ENCODE measurements at regions not wholly inside any gene's neighbourhood (a gene's known extent, or its start where the extent isn't known, plus 50 kb on each side); places are given as distances from the start of the nearest gene placed in this dataset.

DNA sequence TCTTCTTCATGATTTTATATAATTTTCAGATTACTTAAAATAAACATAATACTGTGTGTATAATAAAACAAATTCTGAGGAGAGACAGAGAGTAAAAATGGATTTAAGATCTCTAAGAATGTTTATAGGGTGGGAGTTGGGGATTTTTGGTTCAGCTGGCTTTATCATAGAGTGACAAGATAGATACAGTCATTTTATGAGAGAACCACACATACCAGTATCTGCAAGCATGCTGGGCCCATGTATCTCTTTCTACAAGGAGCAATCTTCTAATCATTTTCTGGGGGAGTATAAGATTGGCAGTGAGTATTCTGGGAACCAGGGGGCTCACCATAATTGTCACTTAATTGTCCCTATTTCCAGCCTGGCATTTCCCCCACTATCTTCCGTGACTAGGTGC, 64.3 kb upstream of the DUSP10 start:
- Histone ChIP-seq H3K4me2 (ENCODE audit: insufficient read depth in 1 of 2, low read depth in 2 of 2, low read length in 2 of 2) (no peak overlapping the region), H3K4me3 (ENCODE audit: extremely low read depth in 1 of 4, insufficient read depth in 2 of 4, low read depth in 3 of 4, low read length in 4 of 4) (no peak overlapping the region), H2BK5ac (ENCODE audit: low read depth, low read length) (no peak overlapping the region), H2BK15ac (ENCODE audit: low read length) (no peak overlapping the region), H3K79me2 (ENCODE audit: control insufficient read depth in 1 of 2, insufficient read depth in 2 of 2, low read length in 2 of 2) (no peaks in the 10 kb centered on the region), H3K9ac (replicated peaks in 1 of 4; ENCODE audit: extremely low read depth in 1 of 4, low read depth in 3 of 4, low read length in 3 of 4) (no peak overlapping the region), H3K23ac (ENCODE audit: insufficient read length) (no peak overlapping the region), H3K27me3 (replicated peaks in 1 of 4; ENCODE audit: control insufficient read depth in 3 of 4, extremely low read depth in 1 of 4, insufficient read depth in 3 of 4, low read length in 3 of 4) (no peaks in the 10 kb centered on the region), H3K9me3 (ENCODE audit: insufficient read depth in 2 of 2, low read depth in 1 of 2, low read length in 1 of 2) (no peaks in the 10 kb centered on the region), H3K56ac (replicated peaks; ENCODE audit: insufficient read length, low read depth, low read length) (no peak overlapping the region), H3K18ac (ENCODE audit: extremely low read depth, low read length) (no peak overlapping the region), H2BK12ac (ENCODE audit: low read depth, low read length) (no peak overlapping the region), H4K8ac (ENCODE audit: extremely low read depth, insufficient read depth, low read length) (no peak overlapping the region), H3K79me1 (ENCODE audit: low read depth, low read length) (no peaks in the 10 kb centered on the region), H3K27ac (ENCODE audit: low read depth, low read length) (no peak overlapping the region), H2AK5ac (ENCODE audit: low read depth, low read length) (no peak overlapping the region), H3K4me1 (replicated peaks in 1 of 4; ENCODE audit: control insufficient read depth in 3 of 4, insufficient read depth in 4 of 4, low read length in 3 of 4) (no peaks in the 10 kb centered on the region), H4K20me1 (replicated peaks in 1 of 2; ENCODE audit: control insufficient read depth in 1 of 2, insufficient read depth in 2 of 2, low read length in 2 of 2) (no peaks in the 10 kb centered on the region), H4K91ac (replicated peaks; ENCODE audit: insufficient read length, low read length) (no peak overlapping the region), H3K14ac (ENCODE audit: insufficient read length) (no peak overlapping the region), H2AFZ (ENCODE audit: low read length) (no peak overlapping the region), H3K36me3 (ENCODE audit: control insufficient read depth in 2 of 4, insufficient read depth in 4 of 4, low read length in 3 of 4) (no peaks in the 10 kb centered on the region), H2BK20ac (ENCODE audit: low read length) (no peak overlapping the region), H3K23me2 (ENCODE audit: low read depth, low read length) (no peaks in the 10 kb centered on the region), H4K5ac (ENCODE audit: insufficient read length, low read depth, low read length) (no peak overlapping the region), H3K4ac (replicated peaks; ENCODE audit: insufficient read length, low read depth, low read length) (no peak overlapping the region), H2BK120ac (replicated peaks; ENCODE audit: low read depth, low read length) (no peak overlapping the region)
- FAIRE-seq = no peak
- TF ChIP-seq CBX5 (IDR thresholded peaks at IDR 0.05; ENCODE audit: low read depth, low read length) (no peak), ZNF274 (IDR thresholded peaks at IDR 0.05; ENCODE audit: borderline replicate concordance, extremely low read depth, low read length) (no peak), GABPA (IDR thresholded peaks at IDR 0.05; ENCODE audit: borderline replicate concordance, insufficient read depth, low read length) (no peak), HDAC2 (IDR thresholded peaks at IDR 0.05; ENCODE audit: borderline replicate concordance in 1 of 2, low read depth in 2 of 2, low read length in 2 of 2) (no peak)
- CTCF ChIA-PET (ENCODE audit: partially characterized antibody) = no interaction called here
- POLR2A ChIA-PET (ENCODE audit: partially characterized antibody) = no interaction called here
- no peak for DNase-seq (ENCODE audit: low read depth in 1 of 2, low spot score in 2 of 2)
- WGBS, 2 experiments (ENCODE audit: extremely low coverage in 1 of 2, insufficient coverage in 1 of 2, insufficient read length in 1 of 2, insufficient replicate concordance in 2 of 2, low coverage in 1 of 2, low lambda C conversion rate in 2 of 2, missing lambda C conversion rate in 1 of 2) = 80% methylated on average over 1 of the region's 1 CpG; no CpG with 5 or more reads in 1 of the 2 experiments

All from H1 (cell line).